ENCODE measurements at regions not wholly inside any gene's neighbourhood (a gene's known extent, or its start where the extent isn't known, plus 50 kb on each side); places are given as distances from the start of the nearest gene placed in this dataset.

DNA sequence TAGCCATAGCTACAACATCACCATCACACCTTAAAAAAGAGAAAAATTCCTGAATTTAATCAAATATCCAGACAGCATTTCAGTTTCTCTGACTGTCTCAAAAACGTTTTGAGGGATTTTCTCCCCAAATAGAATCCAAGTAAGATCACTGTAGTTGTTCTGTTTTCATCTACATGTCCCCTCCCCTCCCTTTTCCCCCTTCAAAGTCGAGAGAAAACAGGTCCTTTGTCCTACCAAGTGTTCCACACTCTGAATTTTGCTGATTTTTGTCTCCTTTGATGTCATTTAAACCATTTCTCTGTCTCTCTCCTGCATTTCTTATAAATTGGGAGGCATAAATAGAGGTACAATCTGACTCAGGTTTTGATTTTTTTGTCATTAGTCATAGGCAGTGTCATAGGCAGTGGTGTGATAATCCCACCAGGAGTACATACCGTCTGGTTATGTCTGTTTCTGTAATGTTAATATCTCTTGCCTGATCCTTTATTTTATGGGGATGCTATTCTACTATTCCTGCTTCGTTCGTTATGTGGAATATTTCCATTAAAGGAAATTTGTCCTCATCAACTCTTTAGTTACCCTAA, 348.6 kb downstream of the PTTG2 start:
- DNase-seq (ENCODE audit: low read depth in 4 of 4, low spot score in 3 of 4): no peak

DNA sequence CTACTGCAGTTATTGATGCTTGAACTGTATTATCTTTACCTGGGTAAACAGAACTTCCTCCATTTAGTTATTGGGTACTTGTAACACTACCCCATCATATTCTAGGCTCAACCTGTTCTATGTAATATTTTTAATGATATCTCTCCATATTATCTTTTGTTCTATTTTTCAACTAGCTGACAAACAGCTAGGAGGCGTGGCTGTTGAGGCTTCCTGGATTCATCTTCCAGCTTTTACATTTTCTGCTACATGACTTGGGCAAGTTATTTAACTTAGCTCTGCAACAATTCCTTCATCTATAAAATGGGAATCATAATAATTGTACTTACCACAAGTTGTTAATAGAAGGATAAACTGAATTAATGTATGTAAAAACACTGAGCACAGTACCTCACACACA, 349.3 kb downstream of the PTTG2 start:
- DNase-seq (ENCODE audit: low read depth in 4 of 4, low spot score in 3 of 4): no peak

GRCh38 chr4:38310446-38311043, 350.3 kb downstream of the PTTG2 start:
- no peak for DNase-seq (ENCODE audit: low read depth in 4 of 4, low spot score in 3 of 4)

DNA sequence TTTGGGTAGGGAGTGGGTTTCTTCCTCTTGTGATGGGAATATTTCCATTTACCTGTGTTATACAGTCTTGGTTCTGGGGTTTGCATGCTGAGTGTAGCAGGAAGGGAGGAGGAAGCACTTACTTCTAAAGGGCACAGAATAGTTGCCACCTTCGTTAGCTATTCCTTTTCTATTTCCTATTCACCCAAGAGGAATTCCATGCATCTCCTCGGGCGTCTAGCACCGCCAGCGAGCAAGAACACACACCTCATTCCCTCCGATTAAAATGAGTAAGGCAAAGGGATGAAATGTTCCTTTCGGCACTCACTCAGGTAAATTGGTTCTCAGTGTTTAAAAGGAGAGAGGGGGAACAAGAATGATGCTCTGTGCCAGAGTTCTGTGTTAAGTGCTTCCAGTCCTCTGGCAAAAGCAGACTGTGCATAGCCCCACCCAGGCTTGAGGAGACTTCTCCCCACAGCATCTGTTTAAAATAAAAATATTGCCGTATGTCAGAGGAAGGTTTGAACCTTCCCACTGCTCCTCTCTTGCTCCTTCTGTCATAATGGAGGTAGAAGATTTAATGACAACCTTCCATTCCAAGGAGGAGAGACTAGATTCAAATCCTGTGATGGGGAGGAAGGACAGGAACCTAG, 351.4 kb downstream of the PTTG2 start:
- no peak for DNase-seq (ENCODE audit: low read depth in 4 of 4, low spot score in 3 of 4)

DNA sequence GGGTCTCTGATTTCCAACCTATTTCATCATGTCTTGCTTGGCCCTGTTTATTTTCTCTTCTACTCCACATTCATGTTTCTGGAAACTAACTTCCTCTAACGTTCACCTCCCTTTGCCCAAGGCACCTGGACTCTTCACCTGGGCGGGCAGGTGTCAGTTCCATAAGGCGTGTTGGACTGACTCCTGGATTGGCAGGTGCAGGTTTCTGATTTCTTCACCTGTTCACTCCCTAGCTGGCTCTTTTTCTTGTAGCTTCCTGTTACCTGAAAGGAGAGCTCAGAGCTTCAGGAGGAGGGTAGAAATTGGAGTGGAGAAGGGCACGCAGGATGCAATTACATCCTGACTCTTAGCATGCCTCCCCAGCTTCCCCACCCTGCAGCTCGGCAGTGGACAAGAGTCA, 350.8 kb upstream of the KLF3 start:
- DNase-seq (ENCODE audit: low read depth in 4 of 4, low spot score in 3 of 4): no peak

DNA sequence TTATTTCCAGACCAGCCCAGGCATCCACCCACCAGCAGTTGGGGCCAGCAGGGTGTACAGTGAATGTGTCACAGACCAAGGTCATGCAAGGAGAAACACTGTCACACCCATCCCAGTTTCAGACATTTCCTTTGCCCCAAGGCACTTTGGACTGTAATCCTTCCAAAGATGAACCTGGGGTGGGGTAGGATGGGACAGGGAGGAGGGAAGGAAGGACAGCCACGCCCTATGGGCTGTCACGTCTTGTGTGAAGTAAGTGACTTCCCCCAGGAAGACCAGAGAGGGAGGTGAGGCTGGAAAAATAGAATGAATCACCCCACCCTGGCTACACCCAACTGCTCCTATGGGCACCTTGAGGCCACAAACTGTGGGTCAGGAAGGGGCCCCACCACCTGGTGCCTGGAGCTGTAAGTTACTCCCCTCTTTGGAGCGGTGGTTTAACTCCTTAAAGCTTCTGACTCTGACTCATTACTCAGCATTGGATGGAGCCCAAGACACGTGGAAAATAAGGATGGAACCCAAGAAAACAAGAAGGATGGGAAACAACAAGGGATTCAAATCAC, 349.9 kb upstream of the KLF3 start:
- no peak for DNase-seq (ENCODE audit: low read depth in 4 of 4, low spot score in 3 of 4)

GRCh38 chr4:38314663-38315062, 349.3 kb upstream of the KLF3 start:
- DNase-seq (ENCODE audit: low read depth in 4 of 4, low spot score in 3 of 4): no peak

- no peak for DNase-seq (ENCODE audit: low read depth in 4 of 4, low spot score in 3 of 4)
Measured at GRCh38 chr4:38315286-38315685, 348.7 kb upstream of the KLF3 start.

- DNase-seq (ENCODE audit: low read depth in 4 of 4, low spot score in 3 of 4): no peak
Measured at GRCh38 chr4:38316045-38316444, 348.0 kb upstream of the KLF3 start.

GRCh38 chr4:38317041-38317674, 346.8 kb upstream of the KLF3 start:
- no peak for DNase-seq (ENCODE audit: low read depth in 4 of 4, low spot score in 3 of 4)

DNA sequence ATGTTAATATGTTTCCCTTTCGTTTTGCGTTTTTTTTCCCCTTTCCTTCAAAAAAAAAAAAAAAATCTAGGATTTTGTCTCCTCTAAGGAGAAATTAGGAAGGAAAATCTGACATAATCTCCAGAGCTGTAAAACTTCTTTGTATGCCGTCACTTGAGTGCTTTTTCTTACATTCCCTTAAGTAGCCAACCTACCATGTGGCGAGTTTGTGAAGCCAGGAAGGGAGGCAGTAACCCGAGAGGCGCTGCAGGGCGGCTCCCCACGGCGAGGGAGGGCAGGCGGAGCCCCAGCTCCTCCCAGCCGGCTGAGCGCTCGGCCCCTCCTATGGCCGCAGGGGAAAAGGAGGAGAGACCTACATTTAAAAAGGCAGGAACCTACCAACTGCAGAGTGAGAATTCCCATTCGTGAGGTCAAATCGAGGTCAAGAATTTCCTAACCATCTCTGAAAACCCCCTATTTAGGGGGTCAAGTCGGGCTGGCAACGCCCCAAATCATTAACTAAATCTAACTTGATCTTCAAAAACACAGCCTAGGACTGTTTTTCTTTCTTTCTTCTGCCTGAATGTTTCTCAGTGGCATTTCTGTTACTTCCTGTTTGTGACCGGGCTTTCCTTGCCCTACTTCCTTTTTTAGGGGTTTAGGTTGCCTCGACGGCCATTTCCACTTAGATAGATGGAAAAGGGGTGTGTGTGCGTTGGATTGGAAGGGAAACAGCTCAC, 345.1 kb upstream of the KLF3 start:
- peak; percentile 76 to 85 (median 81) for DNase-seq (ENCODE audit: low read depth in 4 of 4, low spot score in 3 of 4)

- DNase-seq (ENCODE audit: low read depth in 4 of 4, low spot score in 3 of 4): peak; percentile 88 to 92 (median 92)
Measured at GRCh38 chr4:38319456-38320342, 344.3 kb upstream of the KLF3 start.

GRCh38 chr4:38320343-38320695, 343.7 kb upstream of the KLF3 start:
- no peak for DNase-seq (ENCODE audit: low read depth in 4 of 4, low spot score in 3 of 4)

- no peak for DNase-seq (ENCODE audit: low read depth in 4 of 4, low spot score in 3 of 4)
Measured at GRCh38 chr4:38320833-38321232, 343.2 kb upstream of the KLF3 start.

DNA sequence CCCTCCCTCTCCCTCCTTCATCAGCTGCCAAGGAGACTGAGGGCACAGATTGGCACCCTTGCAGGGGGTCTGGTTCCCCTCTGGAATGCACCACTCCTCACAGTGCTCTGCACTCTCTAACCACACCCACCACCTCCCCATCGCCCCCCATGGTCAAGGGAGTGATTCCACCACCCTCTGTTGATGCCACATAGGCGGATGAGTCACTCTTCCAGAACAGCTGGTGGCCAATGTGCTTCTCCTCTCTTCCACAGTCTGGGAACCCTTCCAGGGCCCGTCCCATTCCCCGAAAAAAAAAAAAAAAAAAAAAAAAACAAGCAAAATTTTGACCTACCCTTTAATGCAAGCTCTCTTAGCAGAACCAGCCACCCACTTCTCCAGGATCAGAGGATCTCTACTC, 341.3 kb upstream of the KLF3 start:
- DNase-seq (ENCODE audit: low read depth in 4 of 4, low spot score in 3 of 4): no peak

GRCh38 chr4:38323141-38323641, 340.8 kb upstream of the KLF3 start:
- DNase-seq (ENCODE audit: low read depth in 4 of 4, low spot score in 3 of 4): no peak

DNA sequence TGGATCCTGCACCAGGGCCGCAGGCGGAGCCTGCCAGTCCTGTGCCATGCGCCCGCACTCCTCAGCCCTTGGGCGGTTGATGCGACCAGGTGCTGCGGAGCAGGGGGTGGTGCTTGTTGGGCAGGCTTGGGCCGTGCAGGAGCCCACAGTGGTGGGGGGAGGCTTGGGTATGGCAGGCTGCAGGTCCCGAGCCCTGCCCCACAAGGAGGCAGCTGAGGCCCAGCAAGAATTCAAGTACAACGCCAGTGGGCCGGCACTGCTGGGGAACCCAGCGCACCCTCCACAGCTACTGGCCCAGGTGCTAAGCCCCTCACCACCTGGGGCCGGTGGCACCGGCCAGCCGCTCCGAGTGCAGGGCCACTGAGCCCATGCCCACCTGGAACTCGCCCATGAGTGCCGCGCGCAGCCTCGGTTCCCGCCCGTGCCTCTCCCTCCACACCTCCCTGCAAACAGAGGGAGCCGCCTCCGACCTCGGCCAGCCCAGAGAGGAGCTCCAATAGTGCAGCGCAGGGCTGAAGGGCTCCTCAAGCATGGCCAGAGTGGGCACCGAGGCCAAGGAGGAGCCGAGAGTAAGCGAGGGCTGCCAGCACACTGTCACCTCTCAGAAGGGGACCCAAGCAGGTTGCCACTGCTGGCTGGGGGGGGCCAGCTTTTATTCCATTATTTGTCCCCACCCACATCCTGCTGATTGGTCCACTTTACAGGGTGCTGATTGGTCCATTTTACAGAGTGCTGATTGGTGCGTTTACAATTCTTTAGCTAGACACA, 339.0 kb upstream of the KLF3 start:
- DNase-seq (ENCODE audit: low read depth in 4 of 4, low spot score in 3 of 4): no peak

GRCh38 chr4:38325629-38325913, 338.4 kb upstream of the KLF3 start:
- DNase-seq (ENCODE audit: low read depth in 4 of 4, low spot score in 3 of 4): no peak

DNA sequence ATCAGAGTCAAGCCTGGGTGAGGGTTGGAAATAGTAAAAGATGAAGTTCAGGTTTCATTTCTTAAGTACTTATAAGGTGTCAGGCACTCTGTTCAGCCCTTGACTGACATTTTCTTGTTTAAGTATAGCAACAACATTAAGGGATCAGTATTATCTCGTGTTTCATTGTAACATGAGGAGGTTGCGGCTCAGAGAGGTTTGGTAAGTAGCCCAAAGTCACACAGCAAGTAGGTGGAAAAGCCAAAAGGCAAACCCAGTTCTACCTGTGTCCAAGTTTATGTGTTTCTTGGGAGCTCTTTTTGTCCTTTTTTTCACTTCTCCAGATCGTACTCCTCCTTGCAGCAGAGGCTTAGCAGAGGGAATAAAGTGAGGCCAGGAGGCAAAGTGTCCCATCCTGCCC, 337.5 kb upstream of the KLF3 start:
- no peak for DNase-seq (ENCODE audit: low read depth in 4 of 4, low spot score in 3 of 4)
